HepG2 (cell line): ENCODE measurements at regions not wholly inside any gene's neighbourhood (a gene's known extent, or its start where the extent isn't known, plus 50 kb on each side); places are given as distances from the start of the nearest gene placed in this dataset.
A peak's percentile ranks its signal among the peaks of the same experiment; 100 is the strongest.

Experiments used
- DDIT3 ChIP-seq: sonication (generic); formaldehyde crosslinking; IDR thresholded peaks from 2 replicates; pipeline ENCODE4 v1.4.0; 2020; ENCODE audit warnings: mild to moderate bottlenecking, missing genetic modification reagents
- GZF1 ChIP-seq: sonication (generic); formaldehyde crosslinking; IDR thresholded peaks from 2 replicates; pipeline ENCODE4 v1.5.1; 2020; ENCODE audit warnings: mild to moderate bottlenecking, missing genetic modification reagents
- KDM5A ChIP-seq: fragments of 200-600 bp; sonication (generic); IDR thresholded peaks from 2 replicates; pipeline ENCODE4 v1.7.0; 2018; ENCODE audit warnings: antibody characterized with exemption, mild to moderate bottlenecking, low read length, borderline replicate concordance
- NONO ChIP-seq, 2 experiments: fragments of 450-650 bp in 1 of 2; sonication (generic) in 1 of 2; formaldehyde crosslinking in 1 of 2; IDR thresholded peaks in 1 of 2; conservative IDR thresholded peaks in 1 of 2; 2 replicates each; pipeline versions ENCODE4 v1.6.1 to v1.8.0; 2017 to 2022; ENCODE audit warnings: mild to moderate bottlenecking in 1 of 2, missing genetic modification reagents in 1 of 2, moderate library complexity in 1 of 2
- NR2F6 ChIP-seq, 2 experiments: IDR thresholded peaks; 2 replicates each; pipeline ENCODE4 v1.6.1; 2016; ENCODE audit warnings: antibody characterized with exemption in 1 of 2, mild to moderate bottlenecking in 1 of 2
- PAF1 ChIP-seq: IDR thresholded peaks from 2 replicates; pipeline ENCODE4 v1.6.1; 2016; ENCODE audit warnings: missing genetic modification reagents, missing compliant biosample characterization
- POLR2AphosphoS5 ChIP-seq: IDR thresholded peaks from 2 replicates; pipeline ENCODE4 v1.6.1; 2012; ENCODE audit warnings: low read depth, low read length
- RFX1 ChIP-seq: fragments of 450-650 bp; IDR thresholded peaks from 2 replicates; pipeline ENCODE4 v1.6.1; 2017
- SIN3B ChIP-seq: fragments of 150-350 bp; IDR thresholded peaks from 2 replicates; pipeline ENCODE4 v1.6.1; 2014; ENCODE audit warnings: low read length
- SOX5 ChIP-seq: IDR thresholded peaks from 2 replicates; pipeline ENCODE4 v1.6.1; 2016; ENCODE audit warnings: borderline replicate concordance
- THAP9 ChIP-seq: sonication (generic); formaldehyde crosslinking; IDR thresholded peaks from 2 replicates; pipeline ENCODE4; 2020; ENCODE audit warnings: missing genetic modification reagents, mild to moderate bottlenecking, borderline replicate concordance
- ZBED4 ChIP-seq: sonication (generic); formaldehyde crosslinking; IDR thresholded peaks from 2 replicates; pipeline ENCODE4 v1.4.0; 2020; ENCODE audit warnings: missing genetic modification reagents, borderline replicate concordance
- ZEB1 ChIP-seq: IDR thresholded peaks from 2 replicates; pipeline ENCODE4 v1.6.1; 2012; ENCODE audit warnings: mild to moderate bottlenecking, low read depth, inconsistent platforms; ENCODE audit not compliant: insufficient replicate concordance
- ZNF124 ChIP-seq: sonication (generic); formaldehyde crosslinking; IDR thresholded peaks from 2 replicates; pipeline ENCODE4 v1.4.0; 2020; ENCODE audit warnings: missing genetic modification reagents
- ZNF431 ChIP-seq: sonication (generic); formaldehyde crosslinking; IDR thresholded peaks from 2 replicates; pipeline ENCODE4 v1.9.0; 2022; ENCODE audit warnings: missing genetic modification reagents, low read depth, mild to moderate bottlenecking, borderline replicate concordance
- ZNF607 ChIP-seq: sonication (generic); formaldehyde crosslinking; IDR thresholded peaks from 2 replicates; pipeline ENCODE4 v1.5.1; 2020; ENCODE audit warnings: missing genetic modification reagents, mild to moderate bottlenecking, borderline replicate concordance
- ZNF644 ChIP-seq: IDR thresholded peaks from 2 replicates; pipeline ENCODE4 v1.6.1; 2016; ENCODE audit warnings: low read depth
- ZNF746 ChIP-seq: sonication (generic); formaldehyde crosslinking; IDR thresholded peaks from 2 replicates; pipeline ENCODE4 v1.8.0; 2022; ENCODE audit warnings: mild to moderate bottlenecking, missing genetic modification reagents
- ZSCAN25 ChIP-seq: sonication (generic); formaldehyde crosslinking; IDR thresholded peaks from 2 replicates; pipeline ENCODE4 v1.8.0; 2022; ENCODE audit warnings: mild to moderate bottlenecking, missing genetic modification reagents
- ZSCAN5A ChIP-seq: sonication (generic); formaldehyde crosslinking; IDR thresholded peaks from 2 replicates; pipeline ENCODE4 v1.8.0; 2022; ENCODE audit warnings: mild to moderate bottlenecking, missing genetic modification reagents, borderline replicate concordance
- ZSCAN9 ChIP-seq: IDR thresholded peaks from 2 replicates; pipeline ENCODE4 v1.6.1; 2016; ENCODE audit warnings: borderline replicate concordance

GRCh38 chr12:92070864-92071445 lies 74.7 kb downstream of the BTG1 start (continued):
- no peak for TF ChIP-seq NONO (IDR thresholded peaks at IDR 0.05)
- TF ChIP-seq NONO (CRISPR knock-in tag; conservative IDR thresholded peaks at IDR 0.05) = peak; percentile 67; the same call in 1 of the 2 replicates
- no peak; the same call in 1 of the 2 replicates for TF ChIP-seq ZSCAN5A (CRISPR knock-in tag)
- no peak for TF ChIP-seq ZNF746
- TF ChIP-seq THAP9 = no peak
- no peak for TF ChIP-seq PAF1 (CRISPR knock-in tag)
- TF ChIP-seq SOX5 = peak; percentile 88
- TF ChIP-seq ZSCAN9 (CRISPR knock-in tag) = peak; percentile 80
- peak; percentile 78 for TF ChIP-seq NR2F6 (IDR thresholded peaks at IDR 0.05)
- TF ChIP-seq NR2F6 (CRISPR knock-in tag; IDR thresholded peaks at IDR 0.05) = peak; percentile 85
- peak; percentile 95 for TF ChIP-seq ZNF124
- peak; percentile 44; the same call in 1 of the 2 replicates for TF ChIP-seq KDM5A
- TF ChIP-seq ZBED4 (CRISPR knock-in tag) = peak; percentile 61; the same call in 1 of the 2 replicates
- no peak for TF ChIP-seq SIN3B
- TF ChIP-seq ZNF644 (CRISPR knock-in tag) = peak; percentile 83
- peak; percentile 85 for TF ChIP-seq ZEB1
- no peak for TF ChIP-seq ZNF431 (CRISPR knock-in tag)
- TF ChIP-seq GZF1 = no peak
- TF ChIP-seq ZSCAN25 (CRISPR knock-in tag) = no peak
- TF ChIP-seq POLR2AphosphoS5 = no peak
- TF ChIP-seq ZNF607 (CRISPR knock-in tag) = 0 out of 2 replicates have a peak, but pooled peaks have one; percentile 35
- no peak for TF ChIP-seq RFX1
- TF ChIP-seq DDIT3 (CRISPR knock-in tag) = peak; percentile 33; the same call in 1 of the 2 replicates
